ENCODE measurements at regions not wholly inside any gene's neighbourhood (a gene's known extent, or its start where the extent isn't known, plus 50 kb on each side); places are given as distances from the start of the nearest gene placed in this dataset.

DNA sequence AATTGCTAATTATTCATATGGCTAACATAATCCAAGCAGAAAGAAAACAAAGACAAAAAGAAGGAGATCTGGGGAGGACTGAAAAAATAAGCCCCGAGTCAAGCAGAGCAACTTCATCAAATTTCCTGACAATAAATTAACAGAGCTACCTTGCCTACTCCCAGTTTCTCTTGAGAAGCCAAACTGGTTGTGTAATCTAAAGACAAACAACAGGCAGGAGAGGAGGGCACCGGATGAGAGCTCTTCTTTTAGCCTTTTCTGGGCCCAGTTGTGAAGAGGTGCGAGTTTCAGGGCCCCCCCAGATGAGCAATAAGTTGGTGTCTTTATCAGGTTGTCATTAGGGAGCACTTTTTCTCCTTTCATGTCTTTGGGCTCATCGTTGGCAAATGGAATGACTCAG is 197.1 kb upstream of the PCSK2 start:
- H3K36me3 ChIP-seq: no peaks in the 10 kb centered on the region
- DNase-seq: no peak
- no peak overlapping the region for H3K27ac ChIP-seq
- no peaks in the 10 kb centered on the region for H3K9me3 ChIP-seq
- no peaks in the 10 kb centered on the region for H3K4me1 ChIP-seq
- TF ChIP-seq POLR2A (IDR thresholded peaks at IDR 0.05): no peak
- TF ChIP-seq, protein P1, sequence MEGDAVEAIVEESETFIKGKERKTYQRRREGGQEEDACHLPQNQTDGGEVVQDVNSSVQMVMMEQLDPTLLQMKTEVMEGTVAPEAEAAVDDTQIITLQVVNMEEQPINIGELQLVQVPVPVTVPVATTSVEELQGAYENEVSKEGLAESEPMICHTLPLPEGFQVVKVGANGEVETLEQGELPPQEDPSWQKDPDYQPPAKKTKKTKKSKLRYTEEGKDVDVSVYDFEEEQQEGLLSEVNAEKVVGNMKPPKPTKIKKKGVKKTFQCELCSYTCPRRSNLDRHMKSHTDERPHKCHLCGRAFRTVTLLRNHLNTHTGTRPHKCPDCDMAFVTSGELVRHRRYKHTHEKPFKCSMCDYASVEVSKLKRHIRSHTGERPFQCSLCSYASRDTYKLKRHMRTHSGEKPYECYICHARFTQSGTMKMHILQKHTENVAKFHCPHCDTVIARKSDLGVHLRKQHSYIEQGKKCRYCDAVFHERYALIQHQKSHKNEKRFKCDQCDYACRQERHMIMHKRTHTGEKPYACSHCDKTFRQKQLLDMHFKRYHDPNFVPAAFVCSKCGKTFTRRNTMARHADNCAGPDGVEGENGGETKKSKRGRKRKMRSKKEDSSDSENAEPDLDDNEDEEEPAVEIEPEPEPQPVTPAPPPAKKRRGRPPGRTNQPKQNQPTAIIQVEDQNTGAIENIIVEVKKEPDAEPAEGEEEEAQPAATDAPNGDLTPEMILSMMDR (IDR thresholded peaks at IDR 0.05): no peak
- no peaks in the 10 kb centered on the region for H3K27me3 ChIP-seq
- H3K4me3 ChIP-seq: no peak overlapping the region

DNA sequence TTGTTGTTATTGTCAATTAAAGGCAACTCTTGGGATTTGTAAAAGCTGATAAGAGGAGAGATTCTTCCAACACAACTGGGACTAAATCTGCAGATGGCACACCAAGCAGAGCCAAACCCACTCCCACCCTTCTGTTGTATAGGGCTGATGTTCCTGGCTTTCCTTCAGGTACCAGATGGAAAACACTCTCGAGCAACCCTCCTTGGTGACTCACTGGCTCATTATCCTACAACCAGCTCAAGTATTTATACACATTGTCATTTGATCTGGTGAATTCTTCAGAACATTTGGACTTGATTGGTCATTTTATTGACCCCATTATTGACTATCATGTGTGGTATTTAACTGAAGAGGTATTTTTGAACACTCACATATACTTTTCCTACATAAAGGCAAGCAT is 190.3 kb upstream of the PCSK2 start:
- Histone ChIP-seq H3K27me3 (no peaks in the 10 kb centered on the region), H3K27ac (no peak overlapping the region), H3K9me3 (no peaks in the 10 kb centered on the region), H3K36me3 (no peaks in the 10 kb centered on the region), H3K4me1 (no peaks in the 10 kb centered on the region), H3K4me3 (no peak overlapping the region)
- TF ChIP-seq, protein P1 (IDR thresholded peaks at IDR 0.05): no peak
- no peak for TF ChIP-seq POLR2A (IDR thresholded peaks at IDR 0.05)
- DNase-seq: no peak

DNA sequence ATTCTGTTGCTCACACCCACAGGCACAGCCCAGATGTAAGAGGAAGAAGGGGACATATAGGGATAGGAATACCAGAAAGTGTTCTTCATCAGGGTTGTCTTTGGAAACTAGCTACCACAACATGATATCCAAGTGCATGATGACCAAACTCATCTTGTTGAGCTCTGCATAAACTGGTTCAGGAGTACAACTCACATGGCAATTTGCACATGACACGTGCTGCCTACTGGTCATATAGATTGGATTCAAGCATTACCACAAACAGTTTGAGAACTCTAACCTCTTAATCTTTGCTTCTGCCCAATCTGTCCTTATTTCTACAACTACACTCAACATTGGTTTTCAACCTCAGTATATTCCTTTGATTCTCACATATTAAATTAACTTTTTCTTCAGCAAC is 184.7 kb upstream of the PCSK2 start:
- no peak for DNase-seq

DNA sequence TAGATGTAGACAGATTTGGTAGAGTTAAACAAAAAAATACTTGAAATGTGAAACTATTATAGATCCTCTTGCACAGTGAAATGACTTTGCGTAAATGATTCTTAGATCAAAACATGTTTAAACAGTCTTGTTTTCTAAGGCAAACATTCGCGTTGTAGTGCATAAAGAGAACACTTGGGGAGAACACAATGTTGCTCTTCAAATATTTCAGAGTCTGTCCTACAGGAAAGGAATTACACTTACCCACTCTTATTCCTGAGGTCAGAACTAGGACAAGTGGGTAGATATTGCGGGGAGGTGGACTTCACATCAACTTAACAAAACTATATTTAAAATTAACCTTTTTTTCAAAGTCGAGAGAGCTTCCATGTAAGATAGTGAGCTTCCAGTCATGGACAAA is 183.5 kb upstream of the PCSK2 start:
- H3K9me3 ChIP-seq: no peaks in the 10 kb centered on the region

More for the DNA sequence above, 184.7 kb upstream of the PCSK2 start:
- Histone ChIP-seq H3K4me1 (no peaks in the 10 kb centered on the region), H3K27me3 (no peaks in the 10 kb centered on the region), H3K4me3 (no peak overlapping the region), H3K9me3 (no peaks in the 10 kb centered on the region), H3K27ac (no peak overlapping the region), H3K36me3 (no peaks in the 10 kb centered on the region)
- TF ChIP-seq, protein P1 (IDR thresholded peaks at IDR 0.05): no peak
- no peak for TF ChIP-seq POLR2A (IDR thresholded peaks at IDR 0.05)

DNA sequence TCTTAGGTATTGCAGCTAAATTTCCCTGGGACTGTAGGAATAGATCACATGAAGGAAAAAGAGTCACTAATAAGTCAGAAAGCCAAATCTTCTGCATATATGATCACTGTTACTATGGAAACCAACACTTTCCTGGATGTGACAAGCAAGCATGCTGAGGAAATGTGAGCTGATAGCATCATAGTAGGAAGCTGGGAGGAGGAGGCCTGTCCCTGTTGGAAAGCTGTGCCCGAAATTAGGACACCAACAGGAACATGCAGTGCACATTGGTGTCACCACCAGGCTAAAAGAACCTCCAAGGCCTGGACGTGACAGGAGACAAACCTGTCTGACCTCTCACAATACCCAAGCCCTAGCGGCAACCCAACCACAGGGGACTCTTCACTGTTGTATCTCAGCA is 181.9 kb upstream of the PCSK2 start:
- no peaks in the 10 kb centered on the region for H3K4me1 ChIP-seq

More for the DNA sequence above, 183.5 kb upstream of the PCSK2 start:
- no peaks in the 10 kb centered on the region for H3K27me3 ChIP-seq
- H3K4me1 ChIP-seq: no peaks in the 10 kb centered on the region
- TF ChIP-seq, protein P1 (IDR thresholded peaks at IDR 0.05): no peak
- TF ChIP-seq POLR2A (IDR thresholded peaks at IDR 0.05): no peak
- no peak overlapping the region for H3K4me3 ChIP-seq
- no peaks in the 10 kb centered on the region for H3K36me3 ChIP-seq
- no peak for DNase-seq
- no peak overlapping the region for H3K27ac ChIP-seq

More for the DNA sequence above, 181.9 kb upstream of the PCSK2 start:
- Histone ChIP-seq H3K27ac (no peak overlapping the region), H3K4me3 (no peak overlapping the region), H3K36me3 (no peaks in the 10 kb centered on the region), H3K27me3 (no peaks in the 10 kb centered on the region), H3K9me3 (no peaks in the 10 kb centered on the region)
- DNase-seq: no peak
- no peak for TF ChIP-seq POLR2A (IDR thresholded peaks at IDR 0.05)
- TF ChIP-seq, protein P1 (IDR thresholded peaks at IDR 0.05): no peak

Measured in Peyer's patch (tissue), 4 donors.